NCI-H2081 (cell line): ENCODE measurements at regions not wholly inside any gene's neighbourhood (a gene's known extent, or its start where the extent isn't known, plus 50 kb on each side); places are given as distances from the start of the nearest gene placed in this dataset.

Source experiments
- DNase-seq, 2 experiments: peaks; one replicate each; lab custom pipeline; 2025; lab: John Stamatoyannopoulos, UW

DNA sequence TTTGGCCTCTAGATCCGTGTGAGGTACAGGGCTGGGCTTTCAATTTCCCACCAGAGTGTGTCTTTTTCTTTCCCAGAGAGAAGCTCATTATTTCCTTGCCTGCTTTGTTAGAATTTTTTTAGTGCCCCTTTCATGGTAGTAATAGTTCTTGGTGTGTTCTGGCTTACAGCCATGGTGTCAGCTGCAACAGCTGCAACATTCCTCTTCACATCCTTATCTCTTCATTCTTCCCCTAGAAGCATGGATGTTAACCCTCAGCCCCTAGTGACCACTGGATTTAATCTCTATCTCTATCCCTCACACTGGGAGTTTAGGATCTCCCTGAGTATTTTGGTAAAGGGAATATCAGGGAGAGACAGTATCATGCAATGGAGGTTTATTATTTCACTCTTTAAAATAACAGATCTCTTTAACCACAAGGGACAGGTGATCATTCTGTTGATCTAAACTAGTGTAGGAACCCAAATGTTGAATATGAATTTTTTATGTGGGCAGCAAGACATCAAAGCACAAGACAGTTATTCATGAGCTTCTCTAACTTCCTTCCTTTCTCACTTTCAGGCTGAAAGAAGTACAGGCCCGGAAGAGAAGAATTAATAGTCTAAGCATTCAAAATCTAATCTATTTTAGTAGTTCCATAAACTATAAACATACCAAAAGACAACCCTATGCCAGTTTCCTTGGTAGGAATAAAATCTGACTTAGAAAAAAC is 160.2 kb downstream of the FAM170A start:
- DNase-seq, result no peak

DNA sequence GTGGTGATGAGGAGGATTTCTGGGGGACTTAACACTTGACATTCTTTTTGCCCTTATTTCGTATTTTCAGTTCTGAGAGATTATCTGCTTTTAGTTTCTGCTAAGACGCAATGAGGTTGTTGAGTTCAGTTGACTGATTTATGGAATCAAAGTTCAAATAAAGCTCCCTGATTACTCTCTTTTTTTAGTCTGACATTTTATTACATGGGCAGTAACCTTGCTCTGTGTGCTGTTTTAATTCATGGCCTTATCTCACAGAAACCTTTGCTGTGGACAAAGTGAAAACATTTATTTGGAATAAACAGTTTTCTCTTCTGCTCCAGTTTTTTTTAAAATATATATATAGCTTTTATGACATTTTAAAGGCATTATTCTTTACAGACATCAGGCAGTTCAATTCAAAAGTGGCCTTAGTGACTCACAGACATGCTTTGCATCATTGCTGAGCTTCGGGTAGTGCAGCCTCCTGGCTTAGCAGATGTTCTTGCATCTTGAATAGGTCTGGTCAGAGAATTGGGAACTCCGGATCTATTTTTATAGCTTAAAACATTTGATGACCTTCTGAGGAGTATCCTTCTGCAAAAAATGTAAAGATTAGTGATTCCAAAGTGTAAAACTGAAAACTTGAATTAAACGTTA is 162.9 kb downstream of the FAM170A start:
- DNase-seq, result no peak

DNA sequence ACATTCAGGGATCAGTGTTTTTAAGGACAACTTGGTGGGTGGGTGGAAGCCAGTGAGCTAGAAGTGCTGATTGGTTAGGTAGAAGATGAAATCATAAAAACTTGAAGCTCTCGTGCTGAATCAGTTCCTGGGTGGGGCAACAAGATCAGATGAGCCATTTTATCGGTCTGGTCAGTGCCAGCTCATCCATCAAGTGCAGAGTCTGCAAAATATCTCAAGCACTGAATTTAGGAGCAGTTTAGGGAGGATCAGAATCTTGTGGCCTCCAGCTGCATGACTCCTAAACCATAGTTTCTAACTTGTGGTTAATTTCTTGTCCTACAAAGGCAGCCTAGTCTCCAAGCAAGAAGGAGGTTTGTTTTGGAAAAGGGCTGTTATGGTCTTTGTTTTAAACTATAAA is 166.4 kb downstream of the FAM170A start:
- DNase-seq, result no peak

DNA sequence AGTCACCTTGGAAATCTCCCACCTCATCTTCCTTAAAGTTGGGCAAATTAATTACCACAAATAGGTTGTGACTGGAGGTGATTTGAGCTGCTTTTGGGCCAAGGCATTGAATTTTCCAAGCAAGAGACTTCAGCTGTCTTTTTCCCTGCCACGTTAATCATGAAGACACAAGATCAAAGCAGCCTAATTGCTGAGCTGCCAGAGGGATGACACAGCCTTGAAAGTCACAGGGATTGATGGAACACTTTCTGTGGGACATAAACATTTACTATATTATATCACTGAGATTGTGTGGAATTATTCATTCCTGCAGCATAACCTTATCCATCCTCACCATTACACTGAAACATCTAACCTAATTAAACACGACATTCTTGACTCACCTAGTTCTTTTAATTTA is 172.2 kb downstream of the FAM170A start:
- DNase-seq, result no peak

- no peak for DNase-seq
Observed at GRCh38 chr5:119808024-119808423, 178.7 kb downstream of the FAM170A start.

DNA sequence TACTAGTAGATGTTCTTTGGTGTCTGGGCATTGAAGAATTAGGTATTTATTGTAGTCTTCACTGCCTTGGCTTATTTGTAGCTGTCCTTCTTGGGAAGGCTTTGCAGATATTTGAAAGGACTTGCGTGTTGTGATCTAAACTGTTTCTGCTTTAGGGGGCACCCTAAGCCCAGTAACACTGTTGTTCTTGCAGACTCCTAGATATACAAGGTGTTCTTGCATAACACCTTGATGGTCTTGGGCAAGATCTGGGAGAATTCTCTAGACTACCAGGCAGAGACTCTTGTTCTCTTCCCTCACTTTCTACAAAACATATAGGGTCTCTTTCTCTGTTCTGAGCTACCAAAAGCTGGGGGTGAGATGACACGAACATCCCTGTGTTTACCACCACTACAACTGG is 179.1 kb downstream of the FAM170A start:
- no peak for DNase-seq

GRCh38 chr5:119810217-119810616 is 180.9 kb downstream of the FAM170A start:
- no peak for DNase-seq

GRCh38 chr5:119811458-119811857 is 182.1 kb downstream of the FAM170A start:
- no peak for DNase-seq

GRCh38 chr5:119814655-119815054 is 185.3 kb downstream of the FAM170A start:
- no peak for DNase-seq

DNA sequence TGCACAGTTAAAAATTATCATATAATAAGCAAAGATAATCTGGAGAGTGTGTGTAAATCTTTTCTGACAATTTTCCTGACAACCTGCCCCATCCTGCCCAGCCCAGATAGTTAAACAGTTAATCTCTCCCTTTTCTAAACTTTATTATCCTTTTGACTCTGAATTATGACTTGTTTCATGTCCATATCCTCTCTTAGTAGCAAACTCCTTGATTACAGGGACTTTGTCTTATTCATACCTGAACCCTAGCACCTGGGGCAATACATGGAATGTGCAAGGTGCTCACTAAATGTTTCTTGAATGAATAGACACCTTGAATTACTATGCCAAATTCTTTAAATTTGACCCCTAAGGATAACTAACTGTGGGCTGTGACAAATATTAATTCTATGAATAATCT is 186.7 kb downstream of the FAM170A start:
- DNase-seq, result no peak

GRCh38 chr5:119820016-119820415 is 190.7 kb downstream of the FAM170A start:
- DNase-seq, result no peak

DNA sequence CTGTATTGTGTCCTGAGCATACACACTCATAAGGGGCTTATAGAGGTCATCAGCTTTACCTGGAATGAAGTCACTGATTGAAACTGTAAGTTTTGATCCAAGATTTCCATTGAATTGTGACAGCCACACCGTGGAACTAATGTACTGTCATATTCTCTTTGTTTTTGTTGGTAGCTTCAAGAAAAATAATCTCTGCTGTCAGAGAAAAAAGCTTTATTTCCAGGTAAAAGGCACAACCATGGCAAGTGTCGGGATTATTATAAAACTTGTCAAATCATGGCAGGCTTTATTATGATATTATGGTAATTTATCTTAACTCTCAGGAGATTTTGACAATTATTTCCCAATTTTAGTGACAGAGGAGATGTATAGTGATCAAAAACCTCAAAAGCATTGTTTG is 191.2 kb downstream of the FAM170A start:
- DNase-seq, result no peak

GRCh38 chr5:119828541-119828940 is 199.2 kb downstream of the FAM170A start:
- DNase-seq, result no peak

- DNase-seq, result no peak
Observed at GRCh38 chr5:119829341-119829740, 200.0 kb downstream of the FAM170A start.

DNA sequence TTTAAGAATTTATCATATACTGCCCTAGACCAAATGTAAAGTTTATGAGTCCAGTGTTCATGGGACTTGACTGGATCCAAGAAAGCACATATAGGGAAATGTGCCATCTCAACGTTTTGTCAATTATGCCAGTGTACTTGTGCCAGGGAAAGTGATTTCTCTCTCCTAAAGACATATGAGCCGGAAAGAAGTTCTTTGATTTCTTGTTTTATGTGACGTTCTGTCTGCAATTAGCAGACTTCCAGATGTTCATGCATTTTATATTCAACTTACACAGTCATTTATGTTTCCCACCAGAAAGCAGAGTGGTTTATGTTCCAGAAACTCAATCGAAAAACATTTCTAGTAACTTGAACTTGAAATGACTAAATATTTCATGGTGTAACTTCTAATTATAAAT is 203.8 kb downstream of the FAM170A start:
- no peak for DNase-seq

- DNase-seq, result no peak
Observed at GRCh38 chr5:119840175-119840574, 210.8 kb downstream of the FAM170A start.

- DNase-seq, result no peak
Observed at GRCh38 chr5:119852140-119852539, 222.8 kb downstream of the FAM170A start.

GRCh38 chr5:119860463-119860862 is 231.1 kb downstream of the FAM170A start:
- DNase-seq, result no peak

DNA sequence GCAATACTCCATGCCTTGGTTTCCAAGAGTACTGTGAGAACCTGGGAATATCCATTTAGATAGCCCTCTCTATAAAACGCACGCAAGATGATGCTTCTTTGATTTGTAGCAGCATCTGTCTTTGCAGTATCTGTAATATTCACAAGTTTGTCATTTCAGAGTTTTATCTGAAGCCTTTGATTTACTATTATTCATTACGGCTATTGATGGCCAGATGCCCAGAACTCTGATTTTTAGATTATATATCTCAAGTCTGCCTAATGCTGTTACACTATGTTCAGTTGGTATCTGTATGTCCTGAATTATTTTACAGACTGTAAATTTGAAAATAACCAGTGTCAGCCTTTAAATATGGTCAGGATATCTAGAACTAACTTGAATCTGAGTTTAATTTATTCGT is 233.3 kb downstream of the FAM170A start:
- no peak for DNase-seq

- no peak for DNase-seq
Observed at GRCh38 chr5:119864286-119864685, 234.9 kb downstream of the FAM170A start.

GRCh38 chr5:119873611-119874010 is 244.3 kb downstream of the FAM170A start:
- DNase-seq, result no peak

- no peak for DNase-seq
Observed at GRCh38 chr5:119876522-119876921, 247.2 kb downstream of the FAM170A start.

DNA sequence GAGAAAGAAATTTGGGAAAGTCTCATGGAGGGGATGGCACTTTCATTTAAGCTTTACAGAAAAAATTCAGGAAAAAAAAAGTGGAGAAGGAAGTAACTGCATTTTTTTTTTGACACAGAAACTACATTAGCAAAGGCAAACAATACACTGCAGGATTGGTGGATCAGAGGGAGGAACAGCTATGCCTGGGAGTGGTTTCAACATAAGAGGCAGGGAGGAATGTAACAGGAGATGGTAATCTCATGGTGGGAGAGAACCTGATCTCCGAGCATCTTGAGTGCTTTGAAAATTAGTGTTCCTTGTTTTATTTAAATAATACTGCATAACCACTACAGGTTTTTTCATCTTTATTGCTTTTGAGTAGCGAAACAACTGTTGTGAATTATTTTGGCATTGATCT is 249.4 kb downstream of the FAM170A start:
- DNase-seq, result peak in 1 of 2 experiments; percentile 1

DNA sequence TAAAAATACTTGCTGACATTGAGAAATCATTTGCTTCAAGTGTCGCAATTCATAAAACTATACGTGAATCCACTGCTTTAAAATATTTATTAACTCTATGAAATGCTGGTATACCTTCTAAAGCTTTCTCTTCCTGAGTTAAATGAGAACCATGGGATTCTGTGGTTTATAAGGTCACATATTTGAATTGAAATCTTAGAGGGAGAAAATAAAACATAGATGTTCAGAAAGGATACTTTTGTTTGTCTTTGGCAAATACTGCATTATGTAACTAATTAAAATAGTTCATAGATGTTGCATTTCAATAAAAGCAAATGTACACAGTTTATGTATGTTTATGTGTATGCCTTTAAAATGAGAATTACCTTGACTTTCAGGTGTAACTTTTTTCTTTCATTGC is 250.1 kb downstream of the FAM170A start:
- no peak for DNase-seq
